Lower lobe of right lung (tissue), 2 donors: ENCODE measurements at regions not wholly inside any gene's neighbourhood (a gene's known extent, or its start where the extent isn't known, plus 50 kb on each side); places are given as distances from the start of the nearest gene placed in this dataset.

ENCODE experiments used
- ATAC-seq, 2 donors: fragments of 200-7000 bp; cut with Tn5 transposase; one replicate each; pipeline ENCODE4 v1.9.1; 2020 to 2022; ENCODE audit warnings: mild to moderate bottlenecking in 2 of 2, moderate library complexity in 2 of 2
- DNase-seq: peaks from one replicate; pipeline ENCODE4 v3.0.0-alpha.2; 2020
- H3K27ac ChIP-seq: fragments of 200-600 bp; one replicate; pipeline ENCODE4 v1.8.0; 2022
- H3K27me3 ChIP-seq: fragments of 200-600 bp; one replicate; pipeline ENCODE4 v1.8.0; 2022; ENCODE audit warnings: low read depth
- H3K36me3 ChIP-seq: fragments of 200-600 bp; one replicate; pipeline ENCODE4 v1.8.0; 2022; ENCODE audit warnings: mild to moderate bottlenecking
- H3K4me1 ChIP-seq: fragments of 200-600 bp; one replicate; pipeline ENCODE4 v1.8.0; 2022
- H3K4me3 ChIP-seq: fragments of 200-600 bp; one replicate; pipeline ENCODE4 v1.8.0; 2022; ENCODE audit warnings: mild to moderate bottlenecking
- H3K9me3 ChIP-seq: fragments of 200-600 bp; one replicate; pipeline ENCODE4 v1.8.0; 2022
- intact Hi-C: fragments of 100-400 bp; cut with DNase I; formaldehyde crosslinking; loops from one replicate; pipeline ENCODE4 v1.11.0; 2022
- TF ChIP-seq, protein P1 (sequence below): fragments of 200-600 bp; IDR thresholded peaks from one replicate; pipeline ENCODE4 v1.8.0; 2022; ENCODE audit warnings: antibody characterized with exemption, mild to moderate bottlenecking
- donor health status: DM: no; HTN: yes; CAD: no; lungs with severe emphysema.

DNA sequence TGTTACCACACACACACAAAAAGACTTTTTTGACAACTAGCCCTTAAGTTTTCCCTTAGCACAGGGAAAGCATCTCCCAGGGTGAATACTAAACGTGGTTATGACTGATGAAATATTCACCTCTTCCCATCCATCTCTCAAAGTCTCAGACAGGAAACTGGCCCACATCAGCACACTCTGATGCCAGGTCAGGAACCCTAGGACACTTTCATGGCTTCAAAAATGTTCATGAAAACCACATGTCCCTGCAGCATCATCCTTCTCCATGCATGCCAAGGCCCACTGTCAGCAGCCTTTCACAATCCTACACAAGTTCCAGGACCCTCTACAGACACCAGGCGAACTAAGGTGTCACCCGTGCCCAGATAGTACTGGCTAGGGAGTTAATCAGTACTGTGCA lies 68.7 kb downstream of the DNTTIP2 start:
- peaks cover 15% of the 10 kb centered on the region for H3K4me1 ChIP-seq
- H3K27me3 ChIP-seq, result no peaks in the 10 kb centered on the region
- no peaks in the 10 kb centered on the region for H3K36me3 ChIP-seq
- no peaks in the 10 kb centered on the region for H3K9me3 ChIP-seq
- DNase-seq, result no peak
- no peak for ATAC-seq
- intact Hi-C loops, result loop anchor here (10.0 kb wide), 1 partner anchor 176 kb away; no protein-coding TSS in a partner anchor
- TF ChIP-seq, protein P1, sequence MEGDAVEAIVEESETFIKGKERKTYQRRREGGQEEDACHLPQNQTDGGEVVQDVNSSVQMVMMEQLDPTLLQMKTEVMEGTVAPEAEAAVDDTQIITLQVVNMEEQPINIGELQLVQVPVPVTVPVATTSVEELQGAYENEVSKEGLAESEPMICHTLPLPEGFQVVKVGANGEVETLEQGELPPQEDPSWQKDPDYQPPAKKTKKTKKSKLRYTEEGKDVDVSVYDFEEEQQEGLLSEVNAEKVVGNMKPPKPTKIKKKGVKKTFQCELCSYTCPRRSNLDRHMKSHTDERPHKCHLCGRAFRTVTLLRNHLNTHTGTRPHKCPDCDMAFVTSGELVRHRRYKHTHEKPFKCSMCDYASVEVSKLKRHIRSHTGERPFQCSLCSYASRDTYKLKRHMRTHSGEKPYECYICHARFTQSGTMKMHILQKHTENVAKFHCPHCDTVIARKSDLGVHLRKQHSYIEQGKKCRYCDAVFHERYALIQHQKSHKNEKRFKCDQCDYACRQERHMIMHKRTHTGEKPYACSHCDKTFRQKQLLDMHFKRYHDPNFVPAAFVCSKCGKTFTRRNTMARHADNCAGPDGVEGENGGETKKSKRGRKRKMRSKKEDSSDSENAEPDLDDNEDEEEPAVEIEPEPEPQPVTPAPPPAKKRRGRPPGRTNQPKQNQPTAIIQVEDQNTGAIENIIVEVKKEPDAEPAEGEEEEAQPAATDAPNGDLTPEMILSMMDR, result no peak
- no peak overlapping the region for H3K27ac ChIP-seq
- H3K4me3 ChIP-seq, result no peak overlapping the region

DNA sequence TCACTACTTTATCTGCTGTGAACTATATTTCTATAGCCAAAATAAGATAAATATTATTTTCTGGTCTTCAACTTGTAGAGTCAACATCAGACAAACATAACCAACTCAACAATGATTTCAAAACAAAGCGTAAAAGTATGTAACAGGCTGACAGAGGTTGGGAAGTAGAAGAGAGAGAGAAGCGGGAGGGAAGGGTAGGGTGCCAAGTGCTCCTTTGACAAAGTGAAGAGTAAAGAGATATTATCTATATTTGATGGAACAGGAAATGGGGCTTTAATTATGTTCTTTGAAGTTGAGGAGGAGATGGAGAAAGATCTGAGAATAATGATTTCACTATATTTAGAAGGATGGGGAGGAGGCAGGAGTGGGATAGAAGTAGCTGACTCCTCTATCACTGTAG lies 70.1 kb downstream of the DNTTIP2 start:
- no peaks in the 10 kb centered on the region for H3K36me3 ChIP-seq
- no peaks in the 10 kb centered on the region for H3K9me3 ChIP-seq
- DNase-seq (no peak), ATAC-seq (no peak)
- no peaks in the 10 kb centered on the region for H3K27me3 ChIP-seq
- no peak overlapping the region for H3K4me3 ChIP-seq
- intact Hi-C loops, result no loop called here
- TF ChIP-seq, protein P1, result no peak
- H3K27ac ChIP-seq, result no peak overlapping the region
- peaks cover 15% of the 10 kb centered on the region for H3K4me1 ChIP-seq

GRCh38 chr1:93807311-93807930 lies 71.6 kb downstream of the DNTTIP2 start:
- TF ChIP-seq, protein P1, result no peak

DNA sequence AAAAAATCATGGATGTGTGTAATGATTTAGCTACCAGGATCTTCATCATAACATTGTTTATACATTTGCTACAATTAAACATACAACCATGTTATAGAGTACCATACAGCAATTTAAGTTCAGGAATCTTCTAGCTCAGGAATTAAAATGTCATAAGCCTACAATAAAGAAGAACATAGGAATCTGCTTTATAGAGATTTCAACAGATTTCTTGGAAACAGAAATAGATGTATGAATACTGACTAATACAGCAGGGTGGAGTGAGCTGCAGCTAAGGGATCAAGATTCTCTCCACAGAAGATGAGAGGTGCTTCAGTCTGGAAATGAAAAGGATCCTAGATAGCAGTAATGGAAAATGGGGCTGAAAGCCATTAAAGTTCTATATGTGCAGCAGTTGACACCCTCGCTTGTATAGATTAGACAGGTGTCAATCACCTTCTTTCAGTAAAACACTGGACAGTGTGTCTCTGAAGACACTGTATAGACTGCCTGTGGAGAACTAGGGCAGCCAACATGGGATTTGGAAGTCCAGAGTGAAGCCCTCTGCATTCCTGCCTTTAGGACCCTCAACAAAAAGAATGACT lies 73.9 kb downstream of the DNTTIP2 start:
- Histone ChIP-seq H3K36me3 (no peaks in the 10 kb centered on the region), H3K4me1 (peaks cover 9% of the 10 kb centered on the region), H3K9me3 (no peaks in the 10 kb centered on the region), H3K4me3 (no peak overlapping the region), H3K27me3 (no peaks in the 10 kb centered on the region), H3K27ac (peak overlapping the region; percentile 15)
- ATAC-seq (no peak), DNase-seq (no peak)
- intact Hi-C loops, result no loop called here
- TF ChIP-seq, protein P1, result no peak

More at GRCh38 chr1:93807311-93807930, 71.6 kb downstream of the DNTTIP2 start:
- H3K4me1 ChIP-seq, result peaks cover 9% of the 10 kb centered on the region
- intact Hi-C loops, result no loop called here
- no peaks in the 10 kb centered on the region for H3K9me3 ChIP-seq
- no peak for DNase-seq
- no peak overlapping the region for H3K4me3 ChIP-seq
- H3K36me3 ChIP-seq, result no peaks in the 10 kb centered on the region
- no peak for ATAC-seq
- H3K27ac ChIP-seq, result no peak overlapping the region
- no peaks in the 10 kb centered on the region for H3K27me3 ChIP-seq

GRCh38 chr1:93804412-93804811 lies 74.6 kb downstream of the DNTTIP2 start:
- TF ChIP-seq, protein P1, result no peak

More at GRCh38 chr1:93804412-93804811, 74.6 kb downstream of the DNTTIP2 start:
- intact Hi-C loops, result no loop called here
- DNase-seq (no peak), ATAC-seq (peak; percentile 56 to 59)
- H3K27me3 ChIP-seq, result no peaks in the 10 kb centered on the region
- H3K9me3 ChIP-seq, result no peaks in the 10 kb centered on the region
- no peak overlapping the region for H3K27ac ChIP-seq
- H3K36me3 ChIP-seq, result no peaks in the 10 kb centered on the region
- H3K4me1 ChIP-seq, result peaks cover 9% of the 10 kb centered on the region
- H3K4me3 ChIP-seq, result no peak overlapping the region
